Anterior cingulate cortex (tissue), 58 donors: ENCODE measurements at regions not wholly inside any gene's neighbourhood (a gene's known extent, or its start where the extent isn't known, plus 50 kb on each side); places are given as distances from the start of the nearest gene placed in this dataset.
A peak's percentile ranks its signal among the peaks of the same experiment; 100 is the strongest.
"Not testable (repeated sequence)": the region's sequence is repeated elsewhere in the genome, so short reads cannot be mapped to it uniquely, and the experiment has no call there.

ENCODE experiments used
- DNase-seq, 58 donors: peaks; one replicate each; lab custom pipeline; 2025; lab: John Stamatoyannopoulos, UW

DNA sequence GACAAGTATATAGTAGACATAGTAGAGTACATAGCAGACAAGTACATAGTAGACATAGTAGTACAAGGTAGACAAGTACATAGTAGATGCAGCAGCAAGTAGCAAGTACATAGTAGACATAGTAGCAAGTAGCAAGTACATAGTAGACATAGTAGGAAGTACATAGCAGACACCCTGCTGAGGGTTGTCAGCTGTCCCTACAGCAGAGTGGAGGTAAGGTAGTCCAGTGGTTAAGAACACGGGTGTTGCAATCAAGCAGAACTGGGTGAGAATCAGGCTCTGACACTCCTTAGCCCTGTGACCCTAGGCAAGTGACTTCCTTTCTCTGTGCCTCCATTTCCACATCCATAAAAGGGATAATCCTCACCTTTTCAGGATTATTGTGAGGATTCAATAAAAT lies 94.7 kb downstream of the NOG start:
- no peak for DNase-seq

DNA sequence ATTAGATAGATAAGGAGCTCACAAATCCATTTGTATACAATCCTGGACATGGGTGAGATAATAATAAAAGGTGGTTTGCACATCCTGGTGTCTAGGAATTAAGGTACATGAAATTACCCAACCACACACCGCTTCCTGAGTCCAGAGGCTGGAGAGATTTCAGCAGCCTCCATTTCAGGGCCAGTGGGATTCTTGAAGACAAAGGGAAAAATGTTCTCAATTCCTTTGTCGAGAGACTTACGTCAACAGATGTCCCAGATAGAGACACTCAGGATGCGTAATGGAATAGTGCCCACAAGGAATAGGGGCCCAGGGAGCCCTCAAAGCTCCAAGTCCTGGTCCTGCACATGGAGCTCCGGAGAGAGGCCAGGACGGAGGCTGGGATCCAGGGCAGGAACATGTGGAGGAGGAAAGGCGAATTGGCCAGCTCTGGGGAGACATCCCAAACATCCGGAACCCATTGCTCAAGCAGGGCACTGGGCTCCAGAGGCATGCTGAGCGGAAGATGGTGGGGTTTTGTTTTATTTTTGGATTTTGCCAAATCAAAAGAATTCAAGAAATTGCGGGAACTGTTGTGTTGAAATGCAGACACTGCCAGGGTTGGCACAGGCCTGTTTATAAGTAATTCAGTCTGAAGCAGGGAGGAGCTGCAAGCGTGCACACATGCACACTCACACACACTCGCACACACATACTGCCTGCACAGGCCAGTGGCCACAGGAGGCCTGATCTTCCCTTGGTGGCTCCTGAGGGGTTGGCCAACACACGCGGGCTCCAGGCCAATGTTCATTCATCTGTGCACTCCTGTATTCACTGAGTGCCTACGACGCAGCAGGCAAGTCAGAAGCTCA lies 97.2 kb downstream of the NOG start:
- DNase-seq: peak in 3 of 58 donors; percentile 6 to 13 (median 9)

DNA sequence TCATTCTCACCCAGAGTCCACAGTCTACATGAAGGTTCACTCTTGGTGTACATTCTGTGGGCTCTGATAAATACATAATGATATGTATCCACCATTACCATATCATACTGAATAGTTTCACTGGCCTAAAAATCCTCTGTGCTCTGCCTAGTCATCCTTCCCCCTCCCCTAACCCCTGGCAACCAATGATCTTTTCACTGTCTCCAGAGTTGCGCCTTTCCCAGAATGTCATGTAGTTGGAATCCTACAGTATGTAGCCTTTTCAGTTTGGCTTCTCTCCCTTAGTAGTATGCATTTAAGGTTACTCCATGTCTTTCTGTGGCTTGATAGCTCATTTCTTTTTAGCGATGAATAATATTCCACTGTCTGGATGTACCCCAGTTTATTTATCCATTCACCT lies 101.3 kb downstream of the NOG start:
- DNase-seq: no peak

DNA sequence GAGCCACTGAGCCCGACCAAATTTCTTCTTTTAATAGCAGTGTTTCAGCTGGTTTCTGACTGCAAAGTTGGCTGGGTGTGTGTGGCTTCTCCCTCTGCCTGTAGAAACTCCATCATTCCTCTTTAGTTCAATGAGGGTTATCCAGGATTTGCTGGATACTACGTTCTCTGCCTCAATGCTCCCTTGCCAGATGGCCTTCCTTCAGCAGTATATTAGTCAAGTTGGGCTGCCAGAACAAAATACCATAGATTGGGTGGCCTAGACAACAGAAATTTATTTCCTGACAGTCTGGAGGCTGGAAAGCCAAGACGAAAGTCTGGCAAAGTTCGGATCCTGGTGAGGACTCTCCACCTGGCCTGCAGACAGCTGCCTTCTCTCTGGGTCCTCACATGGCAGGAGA lies 103.7 kb downstream of the NOG start:
- DNase-seq: no peak

DNA sequence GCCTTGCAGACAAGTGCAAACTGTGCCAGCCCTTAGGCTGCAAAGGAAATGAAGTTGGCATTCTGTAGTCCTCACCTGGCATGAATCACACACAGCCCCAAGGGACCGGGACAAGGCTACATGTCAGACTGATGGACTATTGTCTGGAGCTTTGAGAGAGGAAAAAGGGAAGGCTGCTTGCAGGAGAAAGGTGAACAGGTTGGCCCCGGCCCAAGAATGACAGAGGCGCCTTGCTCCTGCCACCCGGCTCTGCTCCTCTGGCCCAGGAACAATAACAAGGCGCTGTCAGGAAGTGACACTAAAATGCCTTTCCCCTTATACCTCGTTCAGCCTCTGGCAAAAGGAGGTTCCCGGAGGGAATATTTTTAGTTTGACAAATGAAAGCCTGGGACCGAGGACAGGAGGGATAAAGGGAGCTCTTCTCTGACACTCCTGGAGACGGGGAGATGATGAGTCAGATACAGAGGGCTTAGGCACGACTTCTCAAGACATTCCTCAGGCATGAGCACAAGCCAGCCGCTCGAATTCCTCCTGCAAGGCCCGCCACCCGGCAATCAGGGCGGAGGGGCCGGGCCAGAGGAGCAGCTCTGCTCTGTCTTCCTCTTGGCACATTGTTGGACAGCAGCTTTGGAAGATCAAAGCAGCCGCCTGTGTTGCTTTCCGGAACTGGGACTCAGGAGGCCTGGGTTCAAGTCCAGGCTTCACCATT lies 105.8 kb downstream of the NOG start:
- no peak for DNase-seq

DNA sequence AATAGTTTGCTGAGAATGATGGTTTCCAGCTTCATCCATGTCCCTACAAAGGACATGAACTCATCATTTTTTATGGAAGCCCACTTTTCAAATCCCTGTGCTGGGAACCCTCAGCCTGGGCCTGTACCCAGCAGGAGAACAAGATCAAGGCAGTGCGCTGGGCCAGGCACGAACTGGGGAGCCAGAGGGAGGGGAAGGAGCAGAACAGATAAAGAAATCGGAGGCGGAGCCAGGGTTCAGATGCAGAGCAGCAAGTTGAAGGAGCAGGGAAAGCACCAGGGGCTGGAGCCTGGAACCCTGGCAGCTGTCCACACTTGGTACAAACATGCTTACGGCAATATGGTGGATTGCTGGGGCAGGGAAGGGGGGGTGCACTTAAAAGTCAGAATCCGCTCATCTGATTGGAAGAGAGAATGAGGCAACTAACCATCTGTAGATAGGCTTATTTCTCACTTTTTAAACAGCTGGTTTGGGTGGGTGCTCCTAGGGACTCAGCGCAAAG lies 107.5 kb downstream of the NOG start:
- no peak for DNase-seq

DNA sequence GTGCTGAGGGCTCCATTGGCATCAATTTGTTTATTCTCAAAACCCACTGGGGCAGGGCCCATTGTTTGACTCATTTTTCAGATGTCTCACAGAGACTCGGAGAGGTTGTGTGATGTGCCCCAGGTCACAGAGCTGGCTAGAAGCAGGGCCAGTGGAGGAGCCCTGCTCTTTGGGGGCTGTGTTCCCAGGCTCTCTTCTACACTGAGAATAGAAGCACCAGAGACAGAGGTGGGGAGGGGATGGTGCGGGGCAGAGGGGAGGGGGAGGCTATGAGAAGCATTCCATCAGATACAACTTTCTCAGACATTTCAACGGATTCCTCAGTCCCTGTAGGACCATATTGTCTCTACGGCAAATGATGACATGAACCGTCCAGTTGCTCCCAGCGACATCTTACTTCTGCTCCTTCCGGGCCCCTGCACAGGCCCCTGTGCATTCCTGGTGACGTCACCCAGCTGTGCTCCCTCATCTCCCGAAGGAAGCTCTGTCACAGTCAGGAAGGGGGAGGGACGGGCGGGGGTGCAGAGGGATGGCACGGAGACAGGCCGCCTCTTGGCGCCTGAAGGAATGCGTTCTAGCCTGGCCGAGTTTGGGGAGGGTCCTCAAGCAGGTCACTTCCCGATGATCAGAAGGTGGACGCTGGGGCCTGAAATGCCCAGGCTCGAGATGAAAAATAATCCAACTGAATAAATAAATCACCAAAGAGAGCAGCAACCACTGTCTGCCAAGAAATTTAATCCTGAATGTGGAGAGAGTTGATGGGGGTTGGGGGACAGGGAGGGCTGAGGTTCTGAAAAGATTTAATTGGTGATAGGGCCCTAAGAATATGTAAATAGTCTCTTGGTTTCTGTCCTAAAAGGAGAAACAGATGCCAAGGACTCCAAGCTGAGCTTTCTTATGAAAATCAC lies 114.1 kb downstream of the NOG start:
- DNase-seq: no peak

DNA sequence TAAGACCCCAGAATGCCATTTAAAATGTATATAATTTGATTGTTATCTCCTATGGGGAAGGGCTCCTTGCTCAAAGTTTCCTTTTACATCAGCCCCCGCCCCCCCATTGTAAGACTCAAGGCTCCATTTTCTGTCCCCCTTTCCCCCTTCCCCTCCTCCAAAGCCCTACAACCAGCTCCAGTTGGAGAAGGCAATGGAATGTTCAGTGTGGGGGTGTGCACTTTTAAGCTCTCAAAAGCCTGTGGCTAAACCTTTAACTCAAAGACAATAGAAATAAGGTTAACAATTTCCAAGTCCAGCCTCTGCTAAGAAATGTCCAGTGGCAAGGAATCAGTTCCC lies 114.7 kb downstream of the NOG start:
- DNase-seq: no peak

DNA sequence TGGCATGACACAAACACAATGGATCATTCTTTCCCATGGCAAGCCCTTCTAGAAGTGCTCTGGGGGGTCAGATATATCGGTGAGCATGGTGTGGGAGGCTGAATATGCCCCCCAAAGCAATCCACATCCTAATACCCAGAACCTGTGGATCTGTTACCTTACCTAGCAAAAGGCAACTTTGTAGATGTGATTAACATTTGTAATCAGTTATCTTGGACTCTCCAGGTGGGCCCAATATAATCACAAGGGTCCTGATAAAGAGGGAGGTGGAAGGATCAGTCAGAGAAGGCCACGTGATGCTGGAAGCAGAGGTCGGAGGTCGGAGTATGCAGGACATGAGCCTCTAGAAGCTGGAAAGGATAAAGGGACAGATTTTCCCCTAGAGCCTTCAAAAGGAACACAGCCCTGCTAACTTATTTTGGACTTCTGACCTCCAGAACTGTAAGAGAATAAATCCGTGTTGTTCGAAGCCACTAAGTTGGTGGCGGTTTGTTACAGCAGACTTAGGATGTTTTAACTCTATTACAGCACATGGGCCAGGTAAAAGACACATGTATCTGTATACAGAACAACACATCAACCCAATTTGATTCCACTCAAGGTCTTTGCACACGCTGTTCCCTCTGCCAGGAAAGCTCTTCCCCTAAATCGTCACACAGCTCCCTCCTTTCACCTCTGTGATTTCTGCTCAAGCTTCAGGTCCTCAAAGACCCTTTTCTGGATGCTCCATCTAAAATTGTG lies 115.3 kb downstream of the NOG start:
- no peak for DNase-seq

DNA sequence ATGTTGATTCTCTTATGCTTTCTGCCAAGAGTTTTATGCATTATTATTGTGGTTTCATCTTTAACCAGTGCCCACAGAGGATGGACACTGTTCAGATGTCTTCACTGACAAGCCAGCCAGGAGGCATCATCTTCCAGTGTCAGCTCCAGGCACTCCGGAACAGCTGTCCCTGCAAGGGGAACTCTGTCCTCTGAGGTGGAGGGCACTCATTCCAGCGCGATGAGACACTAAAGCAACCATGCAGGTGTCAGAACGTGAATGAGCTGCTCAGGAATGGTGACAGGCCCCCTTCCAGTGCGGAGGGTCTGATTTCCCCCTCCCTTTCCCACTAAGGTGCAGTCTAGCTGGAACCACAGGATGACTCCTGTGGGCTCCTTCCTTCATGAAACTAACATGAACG lies 117.5 kb downstream of the NOG start:
- no peak for DNase-seq

DNA sequence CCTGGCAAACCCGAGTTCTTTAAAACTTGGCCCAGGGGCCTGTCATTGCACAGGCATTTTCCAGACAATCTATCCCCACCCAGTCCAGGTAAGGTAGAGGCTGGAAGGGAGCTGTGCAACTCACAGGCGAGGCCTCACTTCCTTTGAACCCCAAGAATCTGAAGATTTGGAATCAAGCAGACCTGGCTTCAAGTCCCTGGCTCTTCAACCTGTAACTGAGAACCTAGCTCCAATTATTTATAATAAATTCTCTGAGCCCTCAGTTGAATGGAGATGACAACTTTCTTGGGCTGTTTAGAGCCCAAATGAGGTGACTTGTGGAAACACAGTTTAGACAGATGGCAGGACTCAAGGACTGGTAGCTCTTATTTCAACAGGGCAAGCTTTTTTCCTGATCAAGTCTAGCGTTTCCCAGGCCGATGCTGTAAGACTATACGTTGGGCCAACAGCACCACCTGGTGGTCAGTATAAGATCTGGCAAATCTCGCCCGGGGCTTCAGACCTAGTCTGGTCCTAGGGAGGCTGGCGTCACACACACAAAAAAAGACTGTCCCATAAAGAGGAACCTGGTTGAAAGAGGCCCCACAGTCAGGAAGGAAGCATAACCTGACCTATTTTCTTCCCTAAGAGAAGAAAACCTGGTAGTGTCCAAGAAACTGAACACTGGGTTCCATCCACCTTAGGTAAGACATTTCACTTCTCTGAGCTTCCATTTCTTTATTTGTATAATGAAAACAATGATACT lies 117.9 kb downstream of the C17orf67 start:
- peak in 55 of 58 donors; percentile 11 to 84 (median 47) for DNase-seq

DNA sequence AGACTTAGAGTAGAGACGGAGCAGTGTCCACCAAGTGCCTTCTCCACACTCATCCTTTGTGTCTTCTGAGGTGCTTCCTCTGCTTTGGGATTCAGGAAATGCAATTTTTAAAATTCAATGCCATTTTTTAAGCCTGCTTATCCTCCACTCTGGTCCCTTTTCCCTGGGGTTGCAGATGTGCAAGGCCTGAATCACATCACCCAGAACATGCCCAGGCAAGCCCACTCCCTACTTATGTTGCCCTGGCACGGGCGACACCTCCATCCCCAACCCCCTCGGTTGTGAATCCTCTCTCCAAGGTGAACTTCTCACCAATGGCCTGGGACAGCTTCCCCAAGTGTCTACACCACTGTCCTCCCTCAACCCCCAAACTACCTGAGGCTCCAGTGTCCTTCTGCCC lies 116.2 kb downstream of the C17orf67 start:
- DNase-seq: no peak

DNA sequence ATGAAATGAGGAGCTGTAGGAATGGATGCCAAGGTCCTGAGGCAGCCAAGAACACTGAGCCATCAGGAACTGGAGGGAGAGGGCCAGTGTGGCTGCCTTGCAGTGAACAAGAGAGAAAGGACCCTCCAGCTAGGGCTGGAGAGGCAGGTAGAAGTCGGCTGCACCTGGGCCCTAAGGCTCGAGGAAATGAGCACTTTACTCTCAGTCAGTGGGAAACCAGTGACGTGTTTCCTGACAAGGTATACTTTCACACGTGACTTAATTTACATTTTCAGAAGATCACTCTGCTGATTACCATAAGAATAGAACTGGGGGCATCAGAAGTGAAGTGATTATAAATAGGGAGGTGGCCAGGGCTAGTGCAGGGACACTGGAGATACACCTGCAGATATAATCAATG lies 115.2 kb downstream of the C17orf67 start:
- no peak for DNase-seq

DNA sequence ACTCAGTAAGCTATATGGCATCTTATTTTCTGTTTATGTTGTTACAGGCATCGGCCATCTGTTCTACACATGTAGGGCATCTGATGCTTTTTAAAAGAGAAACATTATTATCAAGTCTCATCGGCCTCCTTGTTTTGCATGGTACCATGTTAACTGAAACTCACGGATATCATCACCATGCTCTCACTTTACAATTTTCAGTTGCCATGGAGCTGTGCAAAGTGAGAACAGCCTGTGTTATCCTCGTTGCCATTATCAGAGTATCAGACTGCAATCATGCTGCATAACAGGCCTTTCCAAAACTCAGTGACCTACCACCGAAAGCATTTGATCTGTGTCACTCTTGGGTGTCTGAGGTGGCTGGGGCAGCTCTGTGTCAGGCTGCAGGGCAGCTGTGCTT lies 110.3 kb downstream of the C17orf67 start:
- peak in 2 of 58 donors; percentile 7 to 20 for DNase-seq

DNA sequence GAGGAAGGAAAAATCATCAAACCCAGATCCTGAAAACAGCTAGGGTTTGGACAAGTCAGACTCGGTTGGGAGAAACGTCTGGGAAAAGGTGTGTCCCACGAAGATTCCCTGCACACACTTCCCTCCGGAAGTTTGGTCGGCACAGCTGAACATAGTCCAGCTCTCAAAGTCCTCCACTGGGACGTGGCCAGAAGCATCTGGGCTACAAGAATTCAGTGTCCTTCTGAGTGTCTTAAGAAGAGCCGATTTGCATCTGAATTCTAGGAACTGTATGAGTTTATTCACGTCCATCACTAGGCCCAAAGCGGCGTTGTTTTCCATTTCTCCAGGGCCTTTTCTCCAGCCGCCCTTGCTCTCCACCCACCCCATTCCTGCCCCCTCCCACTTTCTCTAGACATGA lies 109.1 kb downstream of the C17orf67 start:
- DNase-seq: no peak

DNA sequence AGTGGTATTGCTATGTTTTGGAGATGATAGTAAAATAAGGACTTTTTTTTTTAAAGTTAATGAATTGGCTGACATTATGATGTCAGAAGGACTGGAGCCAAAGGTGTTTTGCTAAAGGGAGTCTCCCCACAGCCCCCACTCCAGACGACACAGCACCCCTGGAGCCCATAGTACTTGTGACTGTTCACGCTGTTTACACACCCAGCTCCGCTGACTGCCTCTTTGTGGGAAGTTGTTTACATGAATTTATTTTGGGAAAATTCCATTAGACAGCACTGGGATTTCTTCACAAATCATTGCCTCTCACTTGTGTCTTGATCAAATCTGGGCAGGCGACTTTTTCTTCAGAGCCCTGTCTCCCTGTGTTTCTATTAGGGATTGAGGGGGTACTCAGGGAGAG lies 108.6 kb downstream of the C17orf67 start:
- no peak for DNase-seq

DNA sequence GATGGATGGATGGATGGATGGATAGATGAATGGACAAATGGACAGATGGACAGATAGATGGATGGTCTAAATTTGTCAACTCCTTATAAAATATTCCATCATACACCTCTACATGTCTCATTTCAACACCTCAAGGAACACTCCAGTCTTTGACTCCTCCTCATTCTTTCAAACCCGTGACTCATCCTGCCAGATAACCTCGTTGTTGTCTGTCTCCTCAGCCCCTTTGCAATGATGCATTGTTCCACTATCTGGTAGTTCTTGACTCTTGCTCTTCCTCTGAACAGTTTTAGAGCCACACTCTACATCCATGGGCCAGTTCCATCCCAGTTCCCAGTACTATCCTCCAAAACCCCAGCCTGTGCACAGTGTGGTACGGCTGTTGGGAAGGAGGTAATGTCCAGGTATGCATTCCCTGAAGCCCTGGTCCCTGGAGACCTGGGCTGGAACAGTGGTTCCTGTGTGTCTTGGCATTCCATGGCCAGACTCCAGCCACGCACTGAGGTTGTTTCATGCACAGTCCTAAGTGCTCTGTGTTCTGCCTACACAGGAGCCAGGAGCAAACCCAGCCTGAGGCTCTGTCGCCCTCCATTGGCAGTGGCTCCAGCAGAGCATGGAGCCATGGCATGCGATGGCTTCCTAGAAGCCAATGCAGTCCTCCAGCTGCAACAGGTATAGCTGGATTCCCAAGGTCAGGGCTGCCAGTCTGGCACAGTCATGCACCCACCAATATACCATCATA lies 105.7 kb downstream of the C17orf67 start:
- no peak for DNase-seq

DNA sequence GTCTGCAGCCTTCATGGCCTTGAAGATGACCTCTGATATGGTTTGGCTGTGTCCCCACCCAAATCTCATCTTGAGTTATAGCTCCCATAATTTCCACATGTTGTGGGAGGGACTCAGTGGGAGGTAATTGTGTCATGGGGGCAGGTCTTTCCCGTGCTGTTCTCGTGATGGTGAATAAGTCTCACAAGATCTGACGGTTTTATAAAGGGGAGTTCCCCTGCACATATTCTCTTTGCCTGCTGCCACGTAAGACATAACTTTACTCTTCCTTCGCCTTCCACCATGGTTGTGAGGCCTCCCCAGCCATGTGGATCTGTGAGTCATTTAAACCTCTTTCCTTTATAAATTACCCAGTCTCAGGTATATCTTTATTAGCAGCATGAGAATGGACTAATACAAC lies 102.6 kb downstream of the C17orf67 start:
- not testable (repeated sequence) for DNase-seq

DNA sequence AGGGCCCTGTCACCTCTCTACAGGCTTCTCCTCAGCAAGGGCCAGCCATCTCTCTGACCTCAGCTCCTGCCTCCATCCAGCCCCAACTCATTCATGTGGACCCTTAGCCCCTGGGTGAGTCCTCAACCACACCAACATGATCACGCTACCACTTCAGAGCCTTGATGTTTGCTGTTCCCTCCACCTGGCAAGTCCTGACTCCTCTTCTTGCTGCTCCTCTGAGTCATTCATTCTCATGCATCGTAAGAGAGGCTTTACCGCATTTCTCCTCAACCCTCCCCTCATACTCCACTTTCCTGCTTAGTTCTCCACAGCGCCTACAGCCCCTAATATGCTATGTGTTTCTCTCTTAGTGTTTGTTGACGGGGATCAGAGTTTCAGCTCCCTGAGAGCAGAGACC lies 99.9 kb downstream of the C17orf67 start:
- DNase-seq: no peak
